HG03025 (cell line): ENCODE measurements at regions not wholly inside any gene's neighbourhood (a gene's known extent, or its start where the extent isn't known, plus 50 kb on each side); places are given as distances from the start of the nearest gene placed in this dataset.

Experiments
- ATAC-seq: cut with Tn5 transposase; IDR thresholded peaks from one replicate; pipeline ENCODE4 v1.9.1; 2021; ENCODE audit warnings: mild to moderate bottlenecking, moderate library complexity; ENCODE audit not compliant: unreplicated experiment, low FRiP score

- no peak for ATAC-seq
These were observed 109.2 kb upstream of the RAB12 start for GRCh38 chr18:8499810-8500675.

- no peak for ATAC-seq
These were observed 108.2 kb upstream of the RAB12 start for GRCh38 chr18:8501044-8501443.

GRCh38 chr18:8503248-8503647 lies 106.0 kb upstream of the RAB12 start:
- no peak for ATAC-seq

- no peak for ATAC-seq
These were observed 104.8 kb upstream of the RAB12 start for GRCh38 chr18:8504424-8504823.

GRCh38 chr18:8504880-8505435 lies 104.3 kb upstream of the RAB12 start:
- no peak for ATAC-seq

- ATAC-seq, result no peak
These were observed 102.8 kb upstream of the RAB12 start for GRCh38 chr18:8506251-8507049.

- no peak for ATAC-seq
These were observed 101.9 kb upstream of the RAB12 start for GRCh38 chr18:8507361-8507760.

GRCh38 chr18:8507915-8508705 lies 101.1 kb upstream of the RAB12 start:
- ATAC-seq, result no peak

- no peak for ATAC-seq
These were observed 96.0 kb upstream of the RAB12 start for GRCh38 chr18:8513249-8513648.

- no peak for ATAC-seq
These were observed 94.8 kb upstream of the RAB12 start for GRCh38 chr18:8514409-8514808.

- no peak for ATAC-seq
These were observed 93.9 kb upstream of the RAB12 start for GRCh38 chr18:8515142-8515865.

GRCh38 chr18:8516371-8517250 lies 92.6 kb upstream of the RAB12 start:
- no peak for ATAC-seq

GRCh38 chr18:8517276-8517675 lies 92.0 kb upstream of the RAB12 start:
- no peak for ATAC-seq

GRCh38 chr18:8519102-8519501 lies 90.1 kb upstream of the RAB12 start:
- ATAC-seq, result no peak

GRCh38 chr18:8520266-8520665 lies 89.0 kb upstream of the RAB12 start:
- ATAC-seq, result no peak

GRCh38 chr18:8522756-8523155 lies 86.5 kb upstream of the RAB12 start:
- no peak for ATAC-seq

- ATAC-seq, result no peak
These were observed 83.5 kb upstream of the RAB12 start for GRCh38 chr18:8525692-8526091.

GRCh38 chr18:8526332-8526731 lies 82.9 kb upstream of the RAB12 start:
- no peak for ATAC-seq

- no peak for ATAC-seq
These were observed 79.6 kb upstream of the RAB12 start for GRCh38 chr18:8529609-8530008.
